ENCODE measurements at regions not wholly inside any gene's neighbourhood (a gene's known extent, or its start where the extent isn't known, plus 50 kb on each side); places are given as distances from the start of the nearest gene placed in this dataset.

DNA sequence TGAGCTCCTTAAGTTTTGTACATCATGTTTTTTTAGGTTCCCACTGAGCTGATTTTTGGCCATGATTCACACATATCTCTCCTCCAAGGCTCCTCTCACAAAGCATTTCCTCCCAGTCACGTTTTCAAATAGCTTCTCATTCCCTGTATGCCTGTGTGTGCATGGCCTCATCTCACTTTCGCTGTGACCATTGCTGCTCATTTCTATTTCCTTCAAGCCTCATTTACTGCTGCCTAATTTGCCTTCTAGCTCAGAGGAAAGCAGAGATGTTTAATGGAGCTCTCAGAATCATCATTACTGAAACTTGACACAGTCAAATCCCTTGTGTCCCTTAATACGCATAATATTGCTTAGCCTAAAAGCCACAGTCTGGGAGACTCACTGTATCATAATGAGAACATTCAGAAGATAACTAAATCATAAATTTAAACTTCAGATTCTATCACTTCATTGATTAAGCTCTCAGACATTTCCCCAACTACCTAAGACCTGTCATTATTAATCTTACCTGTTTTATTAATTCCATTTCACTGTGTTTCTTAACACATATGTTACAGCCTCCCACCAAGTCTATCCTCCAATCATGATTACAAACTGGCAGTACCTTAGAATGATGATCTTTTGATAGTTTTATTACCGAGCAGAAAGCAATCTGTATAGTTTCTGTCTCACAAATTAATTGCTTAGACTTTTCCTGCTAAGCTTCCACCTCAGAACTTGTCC, 278.3 kb upstream of the PTGER4 start:
- no peaks in the 10 kb centered on the region for H3K9me3 ChIP-seq (ENCODE audit: control insufficient read depth in 2 of 2, insufficient read depth in 1 of 2, low read depth in 1 of 2, low read length in 1 of 2)
- H3K4me3 ChIP-seq (ENCODE audit: low read depth in 1 of 3, low read length in 3 of 3), result no peak overlapping the region
- H3K27me3 ChIP-seq (ENCODE audit: control insufficient read depth in 3 of 3, insufficient read depth in 3 of 3, low read length in 3 of 3), result no peaks in the 10 kb centered on the region
- H3K27ac ChIP-seq (ENCODE audit: low read depth in 1 of 3, low read length in 2 of 3), result no peak overlapping the region
- FAIRE-seq (no peak), DNase-seq (no peak)
- H3K36me3 ChIP-seq (ENCODE audit: control insufficient read depth in 3 of 3, insufficient read depth in 2 of 3, low read depth in 1 of 3, low read length in 3 of 3), result no peaks in the 10 kb centered on the region
- 66 to 72% (median 70%) methylated on average over 4 of the region's 4 CpGs for WGBS, 3 donors
- peaks cover 0 to 2% (median 0%) of the 10 kb centered on the region in 3 donors for H3K4me1 ChIP-seq (ENCODE audit: control insufficient read depth in 3 of 3, insufficient read depth in 2 of 3, low read depth in 1 of 3, low read length in 2 of 3)

DNA sequence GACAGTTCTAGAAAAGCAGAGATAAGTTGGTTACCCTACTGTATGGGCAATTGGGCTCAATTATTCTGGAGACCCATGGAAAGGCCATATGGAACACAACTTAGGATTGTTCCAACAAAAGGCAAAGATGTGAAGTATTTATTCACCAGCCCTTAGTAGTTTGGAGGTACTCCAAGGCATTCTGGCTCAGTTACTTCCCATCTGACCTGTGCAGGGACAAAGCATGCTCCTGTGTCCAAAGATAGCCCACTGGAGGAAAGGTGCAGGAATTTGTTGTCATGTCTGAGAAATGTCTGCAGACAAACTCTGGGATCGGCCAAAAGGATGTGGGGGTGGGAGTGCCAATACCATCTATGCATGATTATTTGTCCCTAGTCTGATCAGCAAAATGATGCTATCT, 279.5 kb upstream of the PTGER4 start:
- H3K36me3 ChIP-seq (ENCODE audit: control insufficient read depth in 3 of 3, insufficient read depth in 2 of 3, low read depth in 1 of 3, low read length in 3 of 3), result no peaks in the 10 kb centered on the region
- no peak for DNase-seq

DNA sequence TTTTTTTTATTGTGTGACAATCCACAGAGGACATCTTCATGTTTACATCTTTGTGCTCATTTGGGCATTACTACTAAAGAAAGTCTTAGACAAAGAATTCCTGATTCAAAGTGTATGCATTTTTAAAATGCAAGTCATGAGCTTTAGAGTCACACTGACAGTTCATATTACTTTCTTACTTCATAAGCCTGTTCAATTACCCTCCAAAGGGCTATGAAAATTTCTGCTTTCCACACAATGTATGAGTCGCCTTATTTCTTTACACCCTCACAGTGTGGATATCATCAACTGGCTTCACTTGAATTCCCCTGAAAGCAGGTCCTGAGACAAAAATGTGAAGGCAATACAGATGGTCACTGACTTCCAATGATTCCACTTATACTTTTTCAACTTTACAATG, 280.4 kb upstream of the PTGER4 start:
- no peaks in the 10 kb centered on the region for H3K9me3 ChIP-seq (ENCODE audit: control insufficient read depth in 2 of 2, insufficient read depth in 1 of 2, low read depth in 1 of 2, low read length in 1 of 2)
- 94 to 100% (median 97%) methylated on average over 1 of the region's 1 CpG for WGBS, 3 donors
- DNase-seq, result no peak
- no peaks in the 10 kb centered on the region for H3K27me3 ChIP-seq (ENCODE audit: control insufficient read depth in 3 of 3, insufficient read depth in 3 of 3, low read length in 3 of 3)
- H3K27ac ChIP-seq (ENCODE audit: low read depth in 1 of 3, low read length in 2 of 3), result no peak overlapping the region
- no peaks in the 10 kb centered on the region for H3K36me3 ChIP-seq (ENCODE audit: control insufficient read depth in 3 of 3, insufficient read depth in 2 of 3, low read depth in 1 of 3, low read length in 3 of 3)
- H3K4me3 ChIP-seq (ENCODE audit: low read depth in 1 of 3, low read length in 3 of 3), result no peak overlapping the region
- no peak for FAIRE-seq
- no peaks in the 10 kb centered on the region for H3K4me1 ChIP-seq (ENCODE audit: control insufficient read depth in 3 of 3, insufficient read depth in 2 of 3, low read depth in 1 of 3, low read length in 2 of 3)

More for the DNA sequence above, 279.5 kb upstream of the PTGER4 start:
- H3K27me3 ChIP-seq (ENCODE audit: control insufficient read depth in 3 of 3, insufficient read depth in 3 of 3, low read length in 3 of 3), result no peaks in the 10 kb centered on the region
- H3K9me3 ChIP-seq (ENCODE audit: control insufficient read depth in 2 of 2, insufficient read depth in 1 of 2, low read depth in 1 of 2, low read length in 1 of 2), result no peaks in the 10 kb centered on the region
- no peak overlapping the region for H3K4me3 ChIP-seq (ENCODE audit: low read depth in 1 of 3, low read length in 3 of 3)
- FAIRE-seq, result no peak
- no peaks in the 10 kb centered on the region for H3K4me1 ChIP-seq (ENCODE audit: control insufficient read depth in 3 of 3, insufficient read depth in 2 of 3, low read depth in 1 of 3, low read length in 2 of 3)
- no peak overlapping the region for H3K27ac ChIP-seq (ENCODE audit: low read depth in 1 of 3, low read length in 2 of 3)
- 83 to 96% (median 92%) methylated on average over 1 of the region's 1 CpG for WGBS, 3 donors

DNA sequence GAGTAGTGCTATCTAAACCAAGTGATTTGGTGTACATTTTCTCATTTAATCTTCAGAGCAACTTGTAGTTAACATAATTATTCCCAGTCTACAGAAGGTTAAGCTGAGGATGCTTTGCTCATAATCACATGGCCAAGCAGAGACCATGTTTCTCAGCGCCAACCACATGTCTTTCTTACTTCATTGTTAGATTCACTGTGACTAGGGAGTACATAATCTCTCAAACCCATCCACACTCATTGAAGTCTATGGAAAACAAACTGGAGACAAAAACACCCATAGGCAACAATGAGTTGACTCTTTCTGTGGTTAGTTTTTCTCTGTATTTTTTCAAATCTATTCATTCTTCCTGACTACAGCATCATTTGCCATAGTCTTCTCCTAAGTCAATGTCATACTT, 281.7 kb upstream of the PTGER4 start:
- DNase-seq (no peak), FAIRE-seq (no peak)
- H3K27me3 ChIP-seq (ENCODE audit: control insufficient read depth in 3 of 3, insufficient read depth in 3 of 3, low read length in 3 of 3), result no peaks in the 10 kb centered on the region
- no peaks in the 10 kb centered on the region for H3K4me1 ChIP-seq (ENCODE audit: control insufficient read depth in 3 of 3, insufficient read depth in 2 of 3, low read depth in 1 of 3, low read length in 2 of 3)
- WGBS, 3 donors, result 94 to 96% (median 94%) methylated on average over 1 of the region's 1 CpG
- H3K27ac ChIP-seq (ENCODE audit: low read depth in 1 of 3, low read length in 2 of 3), result no peak overlapping the region
- H3K36me3 ChIP-seq (ENCODE audit: control insufficient read depth in 3 of 3, insufficient read depth in 2 of 3, low read depth in 1 of 3, low read length in 3 of 3), result no peaks in the 10 kb centered on the region
- H3K9me3 ChIP-seq (ENCODE audit: control insufficient read depth in 2 of 2, insufficient read depth in 1 of 2, low read depth in 1 of 2, low read length in 1 of 2), result no peaks in the 10 kb centered on the region
- H3K4me3 ChIP-seq (ENCODE audit: low read depth in 1 of 3, low read length in 3 of 3), result no peak overlapping the region

DNA sequence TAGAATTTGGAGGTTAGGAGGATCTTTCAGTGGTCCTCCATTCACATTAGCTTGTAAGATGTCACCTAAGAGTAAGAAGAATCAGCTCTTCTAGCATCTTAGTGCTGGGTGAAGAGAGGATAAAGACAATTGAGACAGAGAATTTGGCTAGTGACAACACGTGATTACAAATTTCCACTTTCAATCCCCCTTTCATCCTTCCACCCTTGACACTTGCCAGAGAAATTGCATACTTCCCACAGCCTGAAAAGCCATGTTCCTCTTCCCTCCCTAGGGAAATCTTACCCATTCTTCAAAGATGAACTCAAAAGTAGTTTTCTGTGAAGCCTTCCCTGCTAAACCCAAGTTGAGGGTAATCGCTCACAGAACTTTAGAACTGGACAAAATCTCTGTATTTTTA, 282.6 kb upstream of the PTGER4 start:
- no peak for FAIRE-seq
- Histone ChIP-seq H3K27me3 (ENCODE audit: control insufficient read depth in 3 of 3, insufficient read depth in 3 of 3, low read length in 3 of 3) (no peaks in the 10 kb centered on the region), H3K4me1 (ENCODE audit: control insufficient read depth in 3 of 3, insufficient read depth in 2 of 3, low read depth in 1 of 3, low read length in 2 of 3) (no peaks in the 10 kb centered on the region), H3K4me3 (ENCODE audit: low read depth in 1 of 3, low read length in 3 of 3) (no peak overlapping the region), H3K27ac (ENCODE audit: low read depth in 1 of 3, low read length in 2 of 3) (no peak overlapping the region), H3K9me3 (ENCODE audit: control insufficient read depth in 2 of 2, insufficient read depth in 1 of 2, low read depth in 1 of 2, low read length in 1 of 2) (no peaks in the 10 kb centered on the region), H3K36me3 (ENCODE audit: control insufficient read depth in 3 of 3, insufficient read depth in 2 of 3, low read depth in 1 of 3, low read length in 3 of 3) (no peaks in the 10 kb centered on the region)
- DNase-seq, result no peak
- 59 to 95% (median 84%) methylated on average over 2 of the region's 2 CpGs for WGBS, 3 donors

DNA sequence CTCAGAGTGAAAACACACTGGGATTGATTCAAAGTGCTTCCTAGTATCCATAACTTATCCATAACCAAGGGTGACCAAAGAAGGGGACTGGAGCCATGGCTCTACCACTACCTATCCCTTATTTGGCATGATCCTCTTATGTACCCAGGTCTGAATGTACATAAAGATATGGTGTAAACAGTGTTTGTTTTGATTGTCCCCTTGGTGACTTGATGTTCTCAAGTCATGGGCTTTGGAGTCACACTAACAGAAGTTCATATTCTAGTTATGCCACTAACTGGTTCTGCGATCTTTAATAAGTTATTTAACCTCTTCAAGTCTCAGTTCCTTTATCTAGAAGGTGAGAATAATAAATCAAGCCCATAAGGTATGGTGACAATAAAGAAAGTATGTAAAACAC, 283.4 kb upstream of the PTGER4 start:
- 63 to 94% (median 79%) methylated on average over 1 of the region's 1 CpG for WGBS, 3 donors
- no peaks in the 10 kb centered on the region for H3K4me1 ChIP-seq (ENCODE audit: control insufficient read depth in 3 of 3, insufficient read depth in 2 of 3, low read depth in 1 of 3, low read length in 2 of 3)
- no peak overlapping the region for H3K4me3 ChIP-seq (ENCODE audit: low read depth in 1 of 3, low read length in 3 of 3)
- H3K9me3 ChIP-seq (ENCODE audit: control insufficient read depth in 2 of 2, insufficient read depth in 1 of 2, low read depth in 1 of 2, low read length in 1 of 2), result no peaks in the 10 kb centered on the region
- H3K36me3 ChIP-seq (ENCODE audit: control insufficient read depth in 3 of 3, insufficient read depth in 2 of 3, low read depth in 1 of 3, low read length in 3 of 3), result no peaks in the 10 kb centered on the region
- FAIRE-seq (no peak), DNase-seq (no peak)
- no peak overlapping the region for H3K27ac ChIP-seq (ENCODE audit: low read depth in 1 of 3, low read length in 2 of 3)
- no peaks in the 10 kb centered on the region for H3K27me3 ChIP-seq (ENCODE audit: control insufficient read depth in 3 of 3, insufficient read depth in 3 of 3, low read length in 3 of 3)

DNA sequence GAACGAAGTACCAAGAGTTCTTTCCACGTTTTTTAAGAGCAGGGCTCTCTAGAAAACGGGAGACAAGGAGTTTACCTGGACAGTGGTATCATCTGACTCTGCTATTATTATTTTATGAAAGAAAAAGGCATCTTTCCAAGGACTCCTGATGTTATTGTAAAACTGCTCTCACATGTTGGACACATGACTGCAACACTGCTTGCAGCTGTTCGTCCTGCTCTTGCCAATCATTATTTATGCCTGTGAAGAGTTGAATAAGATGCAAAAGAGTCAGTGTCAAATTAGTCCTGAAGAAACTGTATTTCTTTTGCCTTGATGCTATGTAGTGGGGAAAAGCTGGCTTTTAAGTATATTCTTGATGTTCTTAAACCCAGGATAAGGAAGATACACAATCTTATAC, 284.5 kb upstream of the PTGER4 start:
- no peaks in the 10 kb centered on the region for H3K36me3 ChIP-seq (ENCODE audit: control insufficient read depth in 3 of 3, insufficient read depth in 2 of 3, low read depth in 1 of 3, low read length in 3 of 3)
- H3K9me3 ChIP-seq (ENCODE audit: control insufficient read depth in 2 of 2, insufficient read depth in 1 of 2, low read depth in 1 of 2, low read length in 1 of 2), result no peaks in the 10 kb centered on the region
- no peaks in the 10 kb centered on the region for H3K27me3 ChIP-seq (ENCODE audit: control insufficient read depth in 3 of 3, insufficient read depth in 3 of 3, low read length in 3 of 3)
- no peak for DNase-seq
- H3K4me3 ChIP-seq (ENCODE audit: low read depth in 1 of 3, low read length in 3 of 3), result no peak overlapping the region
- no peak overlapping the region for H3K27ac ChIP-seq (ENCODE audit: low read depth in 1 of 3, low read length in 2 of 3)
- FAIRE-seq, result no peak
- no peaks in the 10 kb centered on the region for H3K4me1 ChIP-seq (ENCODE audit: control insufficient read depth in 3 of 3, insufficient read depth in 2 of 3, low read depth in 1 of 3, low read length in 2 of 3)
- WGBS, 3 donors, result 69 to 84% (median 82%) methylated on average over 4 of the region's 4 CpGs

DNA sequence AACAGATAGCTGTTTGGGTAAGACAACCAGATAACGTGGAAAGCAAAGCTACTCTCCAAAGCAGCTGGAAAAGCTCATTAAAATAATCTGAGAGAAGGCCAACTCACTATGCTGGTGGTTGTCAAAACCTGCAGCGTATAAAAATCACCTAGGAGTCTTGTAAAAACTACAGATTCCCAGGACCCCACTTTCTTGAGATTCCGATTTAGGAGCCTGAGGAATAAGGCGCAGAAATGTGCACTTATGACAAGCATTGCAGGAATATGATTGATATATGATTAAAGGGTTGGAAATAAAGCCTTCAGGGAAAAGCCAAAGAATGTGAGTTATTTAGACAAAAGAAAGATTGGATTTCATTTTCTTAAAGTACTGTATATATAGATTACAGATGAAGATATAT, 285.0 kb upstream of the PTGER4 start:
- DNase-seq, result no peak
- Histone ChIP-seq H3K9me3 (ENCODE audit: control insufficient read depth in 2 of 2, insufficient read depth in 1 of 2, low read depth in 1 of 2, low read length in 1 of 2) (no peaks in the 10 kb centered on the region), H3K27ac (ENCODE audit: low read depth in 1 of 3, low read length in 2 of 3) (no peak overlapping the region), H3K4me3 (ENCODE audit: low read depth in 1 of 3, low read length in 3 of 3) (no peak overlapping the region), H3K4me1 (ENCODE audit: control insufficient read depth in 3 of 3, insufficient read depth in 2 of 3, low read depth in 1 of 3, low read length in 2 of 3) (no peaks in the 10 kb centered on the region), H3K36me3 (ENCODE audit: control insufficient read depth in 3 of 3, insufficient read depth in 2 of 3, low read depth in 1 of 3, low read length in 3 of 3) (no peaks in the 10 kb centered on the region), H3K27me3 (ENCODE audit: control insufficient read depth in 3 of 3, insufficient read depth in 3 of 3, low read length in 3 of 3) (no peaks in the 10 kb centered on the region)
- FAIRE-seq, result no peak
- WGBS, 3 donors, result 86 to 92% (median 91%) methylated on average over 4 of the region's 4 CpGs

DNA sequence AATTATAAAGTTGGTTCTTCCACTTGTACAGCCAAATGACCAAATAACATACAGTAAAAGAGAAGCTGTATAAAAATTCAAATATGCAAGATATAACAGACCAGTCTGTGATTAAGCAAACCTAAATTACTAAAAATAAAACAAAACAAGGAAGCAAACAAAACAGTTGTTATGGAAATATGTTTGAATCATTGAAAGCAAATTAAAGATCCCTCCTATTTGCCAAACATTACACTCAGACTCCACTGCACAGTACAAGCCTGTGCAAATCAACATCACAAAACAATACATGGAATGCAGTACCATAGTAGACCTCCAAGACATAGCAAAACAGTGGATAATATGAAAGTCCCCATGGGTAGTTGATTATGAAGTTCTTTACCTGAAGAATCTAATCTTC, 288.1 kb upstream of the PTGER4 start:
- no peaks in the 10 kb centered on the region for H3K27me3 ChIP-seq (ENCODE audit: control insufficient read depth in 3 of 3, insufficient read depth in 3 of 3, low read length in 3 of 3)
- FAIRE-seq, result no peak
- no peak for DNase-seq
- no peaks in the 10 kb centered on the region for H3K36me3 ChIP-seq (ENCODE audit: control insufficient read depth in 3 of 3, insufficient read depth in 2 of 3, low read depth in 1 of 3, low read length in 3 of 3)
- no peak overlapping the region for H3K4me3 ChIP-seq (ENCODE audit: low read depth in 1 of 3, low read length in 3 of 3)
- H3K27ac ChIP-seq (ENCODE audit: low read depth in 1 of 3, low read length in 2 of 3), result no peak overlapping the region
- no peaks in the 10 kb centered on the region for H3K4me1 ChIP-seq (ENCODE audit: control insufficient read depth in 3 of 3, insufficient read depth in 2 of 3, low read depth in 1 of 3, low read length in 2 of 3)
- no peaks in the 10 kb centered on the region for H3K9me3 ChIP-seq (ENCODE audit: control insufficient read depth in 2 of 2, insufficient read depth in 1 of 2, low read depth in 1 of 2, low read length in 1 of 2)
